IMR-90 (cell line): ENCODE measurements at regions not wholly inside any gene's neighbourhood (a gene's known extent, or its start where the extent isn't known, plus 50 kb on each side); places are given as distances from the start of the nearest gene placed in this dataset.

ENCODE experiments used
- ATAC-seq: fragments of 200-7000 bp; cut with Tn5 transposase; 2 replicates; pipeline ENCODE4 v1.9.1; 2020; ENCODE audit warnings: low read depth, mild to moderate bottlenecking, moderate library complexity
- BruUV-seq: library from RNA; stranded (reverse); fragments of 400-500 nt; replicated peaks from 2 replicates; lab custom pipeline; 2021; lab: Mats Ljungman, UMichigan
- CTCF ChIA-PET: fragments of 300-600 bp; formaldehyde crosslinking; extraction: SDS; loops from one replicate; lab custom pipeline; 2021; ENCODE audit warnings: antibody characterized with exemption; lab: Yijun Ruan, JAX
- POLR2A ChIA-PET: fragments of 300-600 bp; sonication (Branson Sonifier 250); formaldehyde crosslinking; loops from one replicate; lab custom pipeline; 2022; ENCODE audit warnings: antibody characterized with exemption; ENCODE audit not compliant: unreplicated experiment; lab: Charles Lee
- DNase-seq: peaks from one replicate; pipeline ENCODE4 v3.0.0; 2013
- H2AFZ ChIP-seq: replicated peaks from 2 replicates; pipeline ENCODE3; 2013; ENCODE audit warnings: low read length, mild to moderate bottlenecking; ENCODE audit not compliant: poor library complexity
- H2AK5ac ChIP-seq: 2 replicates; pipeline ENCODE4 v1.6.1; 2013; ENCODE audit warnings: low read depth, low read length, inconsistent platforms
- H2AK9ac ChIP-seq: replicated peaks from 2 replicates; pipeline ENCODE3; 2013; ENCODE audit warnings: mild to moderate bottlenecking, low read depth, low read length, moderate library complexity; ENCODE audit not compliant: poor library complexity
- H2BK120ac ChIP-seq: 2 replicates; pipeline ENCODE4 v1.6.1; 2013; ENCODE audit warnings: low read depth, low read length, inconsistent platforms
- H2BK15ac ChIP-seq: 3 replicates; pipeline ENCODE4 v1.6.1; 2013; ENCODE audit warnings: low read depth, low read length, inconsistent platforms
- H2BK20ac ChIP-seq: 2 replicates; pipeline ENCODE4 v1.6.1; 2013; ENCODE audit warnings: low read depth, mild to moderate bottlenecking, inconsistent platforms, low read length, moderate library complexity
- H2BK5ac ChIP-seq: 2 replicates; pipeline ENCODE4 v1.6.1; 2013; ENCODE audit warnings: mild to moderate bottlenecking, low read depth, low read length, inconsistent platforms; ENCODE audit not compliant: poor library complexity, severe bottlenecking
- H3K14ac ChIP-seq: replicated peaks from 2 replicates; pipeline ENCODE4 v1.6.1; 2013; ENCODE audit warnings: low read depth, low read length, inconsistent platforms
- H3K18ac ChIP-seq: 2 replicates; pipeline ENCODE4 v1.6.1; 2013; ENCODE audit warnings: low read depth, low read length, control low read depth
- H3K23ac ChIP-seq: 2 replicates; pipeline ENCODE4 v1.6.1; 2013; ENCODE audit warnings: low read depth, low read length, inconsistent platforms
- H3K27ac ChIP-seq: 2 replicates; pipeline ENCODE4 v1.5.1; 2013; ENCODE audit warnings: mild to moderate bottlenecking, control low read depth, low read length; ENCODE audit not compliant: insufficient read depth
- H3K27me3 ChIP-seq: 2 replicates; pipeline ENCODE4 v1.6.1; 2013; ENCODE audit warnings: low read length; ENCODE audit not compliant: control insufficient read depth, insufficient read depth
- H3K36me3 ChIP-seq: 2 replicates; pipeline ENCODE4 v1.6.1; 2013; ENCODE audit warnings: low read length, mixed read lengths; ENCODE audit not compliant: control insufficient read depth, insufficient read depth
- H3K4ac ChIP-seq: 2 replicates; pipeline ENCODE4 v1.6.1; 2013; ENCODE audit warnings: low read depth, low read length, inconsistent platforms
- H3K4me1 ChIP-seq: 2 replicates; pipeline ENCODE4 v1.6.1; 2013; ENCODE audit warnings: low read length, mixed read lengths; ENCODE audit not compliant: control insufficient read depth, insufficient read depth
- H3K4me2 ChIP-seq: 2 replicates; pipeline ENCODE4 v1.6.1; 2013; ENCODE audit warnings: low read depth, mild to moderate bottlenecking, control low read depth, low read length, moderate library complexity
- H3K4me3 ChIP-seq: 2 replicates; pipeline ENCODE4 v1.5.1; 2013; ENCODE audit warnings: low read depth, mild to moderate bottlenecking, control low read depth, low read length, moderate library complexity; ENCODE audit not compliant: insufficient read depth
- H3K56ac ChIP-seq: 2 replicates; pipeline ENCODE4 v1.6.1; 2013; ENCODE audit warnings: low read length, inconsistent platforms; ENCODE audit not compliant: insufficient read depth; ENCODE audit errors: extremely low read depth
- H3K79me1 ChIP-seq, 2 experiments: 2 replicates each; pipeline ENCODE4 v1.6.1; 2013; ENCODE audit warnings: low read length in 2 of 2, inconsistent platforms in 1 of 2, low read depth in 1 of 2
- H3K9ac ChIP-seq: 2 replicates; pipeline ENCODE4 v1.6.1; 2013; ENCODE audit warnings: low read depth, low read length, control low read depth
- H3K9me1 ChIP-seq: 2 replicates; pipeline ENCODE4 v1.6.1; 2013; ENCODE audit warnings: low read length, inconsistent platforms; ENCODE audit not compliant: insufficient read depth
- H3K9me3 ChIP-seq: 2 replicates; pipeline ENCODE4 v1.6.1; 2013; ENCODE audit warnings: low read length; ENCODE audit not compliant: control insufficient read depth, insufficient read depth
- H4K20me1 ChIP-seq: 2 replicates; pipeline ENCODE4 v1.6.1; 2013; ENCODE audit warnings: low read length, inconsistent platforms; ENCODE audit not compliant: insufficient read depth
- H4K5ac ChIP-seq: 2 replicates; pipeline ENCODE4 v1.6.1; 2013; ENCODE audit warnings: mild to moderate bottlenecking, low read depth, low read length, control low read depth
- H4K8ac ChIP-seq, 2 experiments: 2 replicates each; pipeline ENCODE4 v1.6.1; 2013; ENCODE audit warnings: low read depth in 2 of 2, low read length in 2 of 2, control low read depth in 1 of 2, inconsistent platforms in 1 of 2
- H4K91ac ChIP-seq: 2 replicates; pipeline ENCODE4 v1.6.1; 2013; ENCODE audit warnings: low read depth, low read length, inconsistent platforms; ENCODE audit not compliant: insufficient read depth
- FOS ChIP-seq: fragments of 150-350 bp; IDR thresholded peaks from 2 replicates; pipeline ENCODE4 v1.6.1; 2016; ENCODE audit warnings: low read depth, low read length
- NFE2L2 ChIP-seq: fragments of 150-350 bp; IDR thresholded peaks from 2 replicates; pipeline ENCODE4 v1.6.1; 2016; ENCODE audit warnings: low read depth, mild to moderate bottlenecking, low read length
- WGBS, 2 experiments: methylation state at CpG; one replicate each; pipeline versions ENCODE4 v1.1.5 to v1.1.7; 2013; ENCODE audit warnings: missing lambda C conversion rate in 2 of 2; ENCODE audit not compliant: insufficient read length in 1 of 2; ENCODE audit errors: extremely low coverage in 2 of 2; 5-methylcytosine and 5-hydroxymethylcytosine counted together
- dilution Hi-C: fragments of 300-500 bp; cut with HindIII; formaldehyde crosslinking; loops from one replicate; pipeline ENCODE4 v1.14.3; 2018; ENCODE audit warnings: low sequenced_read_pairs; ENCODE audit not compliant: unreplicated experiment
- in situ Hi-C: fragments of 300-500 bp; cut with MboI; formaldehyde crosslinking; loops from 3 replicates; pipeline ENCODE4 v1.14.3; 2019; ENCODE audit warnings: low sequenced_read_pairs, inconsistent platforms, mixed read lengths
- intact Hi-C: fragments of 100-400 bp; cut with micrococcal nuclease; formaldehyde crosslinking; loops from 2 replicates; pipeline ENCODE4 v1.10.0; 2022

DNA sequence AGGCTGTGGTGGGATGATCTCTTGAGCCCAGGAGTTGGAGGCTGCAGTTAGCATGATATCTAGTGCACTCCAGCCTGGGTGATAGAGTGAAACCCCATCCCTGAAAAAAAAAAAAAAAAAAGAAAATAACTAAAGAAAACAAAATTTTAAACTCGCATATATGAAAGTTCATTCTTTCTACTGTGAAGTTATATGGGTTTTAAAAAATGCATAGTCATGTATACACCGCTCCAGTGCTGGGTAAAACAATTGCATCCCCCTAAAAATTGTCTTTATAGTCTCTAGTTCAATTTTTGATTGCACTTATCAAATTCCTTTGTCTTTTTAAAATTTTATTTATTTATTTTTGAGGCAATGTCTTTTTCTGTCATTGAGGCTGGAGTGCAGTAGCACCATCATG is 65.0 kb upstream of the ACYP2 start:
- no TSS peak for BruUV-seq
- no peak overlapping the region for H2BK15ac ChIP-seq
- no peak overlapping the region for H3K14ac ChIP-seq
- WGBS, 2 experiments, result no CpG with 5 or more reads among the region's 2 CpGs
- H3K23ac ChIP-seq, result no peak overlapping the region
- ATAC-seq, result no peak
- H2BK5ac ChIP-seq, result no peak overlapping the region
- no peak overlapping the region for H3K4me3 ChIP-seq
- dilution Hi-C loops (no loop called here), in situ Hi-C loops (no loop called here), intact Hi-C loops (no loop called here)
- H3K36me3 ChIP-seq, result peaks cover 2% of the 10 kb centered on the region; the same call in 1 of the 2 replicates
- H4K20me1 ChIP-seq, result no peaks in the 10 kb centered on the region
- no peak for TF ChIP-seq FOS
- TF ChIP-seq NFE2L2, result peak; percentile 29; the same call in 1 of the 2 replicates
- no peak overlapping the region for H3K18ac ChIP-seq
- H4K5ac ChIP-seq, result no peak overlapping the region
- no peak overlapping the region for H2AK9ac ChIP-seq
- no peak overlapping the region for H4K91ac ChIP-seq
- no peaks in the 10 kb centered on the region for H3K27me3 ChIP-seq
- H3K27ac ChIP-seq, result no peak overlapping the region
- no peaks in the 10 kb centered on the region for H3K9me1 ChIP-seq
- H3K4ac ChIP-seq, result no peak overlapping the region
- no peak overlapping the region for H2BK20ac ChIP-seq
- H3K4me2 ChIP-seq, result no peak overlapping the region
- no peaks in the 10 kb centered on the region for H3K9me3 ChIP-seq
- H2BK120ac ChIP-seq, result no peak overlapping the region
- H2AFZ ChIP-seq, result no peak overlapping the region
- no peak overlapping the region for H3K56ac ChIP-seq
- no peak overlapping the region for H2AK5ac ChIP-seq
- no peaks in the 10 kb centered on the region for H3K79me1 ChIP-seq
- H3K4me1 ChIP-seq, result no peaks in the 10 kb centered on the region
- POLR2A ChIA-PET, result no interaction called here
- H3K9ac ChIP-seq, result no peak overlapping the region
- CTCF ChIA-PET, result no interaction called here
- no peak for DNase-seq
- no peak overlapping the region for H4K8ac ChIP-seq
